Activated CD4-positive, alpha-beta T cell treated with anti-CD3 and anti-CD28 coated beads, Interleukin-2, amount 50 U/mL, for 1 hour (primary cell): ENCODE measurements at regions not wholly inside any gene's neighbourhood (a gene's known extent, or its start where the extent isn't known, plus 50 kb on each side); places are given as distances from the start of the nearest gene placed in this dataset.
"Not testable (repeated sequence)": the region's sequence is repeated elsewhere in the genome, so short reads cannot be mapped to it uniquely, and the experiment has no call there.

Source experiments
- DNase-seq: peaks from one replicate; pipeline ENCODE4 v3.0.0-alpha.2; 2020

- DNase-seq, result no peak
Observed at GRCh38 chr14:97779140-97779539, 982.0 kb downstream of the VRK1 start.

GRCh38 chr14:97780804-97781203 lies 983.6 kb downstream of the VRK1 start:
- DNase-seq, result no peak

GRCh38 chr14:97781961-97782360 lies 984.8 kb downstream of the VRK1 start:
- no peak for DNase-seq

- DNase-seq, result no peak
Observed at GRCh38 chr14:97782871-97783414, 985.8 kb downstream of the VRK1 start.

- DNase-seq, result no peak
Observed at GRCh38 chr14:97785495-97785894, 988.3 kb downstream of the VRK1 start.

GRCh38 chr14:97788364-97788763 lies 991.2 kb downstream of the VRK1 start:
- DNase-seq, result no peak

- DNase-seq, result no peak
Observed at GRCh38 chr14:97788846-97789526, 991.8 kb downstream of the VRK1 start.

GRCh38 chr14:97791072-97791471 lies 993.9 kb downstream of the VRK1 start:
- no peak for DNase-seq

- DNase-seq, result no peak
Observed at GRCh38 chr14:97791906-97792305, 994.7 kb downstream of the VRK1 start.

- DNase-seq, result no peak
Observed at GRCh38 chr14:97796511-97796910, 999.3 kb downstream of the VRK1 start.

- no peak for DNase-seq
Observed at GRCh38 chr14:97798176-97798575, 1001.0 kb downstream of the VRK1 start.

GRCh38 chr14:97802430-97803373 lies 1005.5 kb downstream of the VRK1 start:
- DNase-seq, result no peak

GRCh38 chr14:97804056-97804455 lies 1006.9 kb downstream of the VRK1 start:
- no peak for DNase-seq

- no peak for DNase-seq
Observed at GRCh38 chr14:97806891-97807290, 1009.7 kb downstream of the VRK1 start.

- not testable (repeated sequence) for DNase-seq
Observed at GRCh38 chr14:97808541-97808940, 1011.4 kb downstream of the VRK1 start.

GRCh38 chr14:97813556-97813955 lies 1016.4 kb downstream of the VRK1 start:
- no peak for DNase-seq

GRCh38 chr14:97820781-97821180 lies 1023.6 kb downstream of the VRK1 start:
- DNase-seq, result no peak

GRCh38 chr14:97824218-97824617 lies 1027.0 kb downstream of the VRK1 start:
- DNase-seq, result no peak

- no peak for DNase-seq
Observed at GRCh38 chr14:97827746-97828145, 1030.6 kb downstream of the VRK1 start.

- DNase-seq, result no peak
Observed at GRCh38 chr14:97832776-97833175, 1035.6 kb downstream of the VRK1 start.

GRCh38 chr14:97838986-97839385 lies 1041.8 kb downstream of the VRK1 start:
- no peak for DNase-seq

- DNase-seq, result no peak
Observed at GRCh38 chr14:97840159-97840558, 1043.0 kb downstream of the VRK1 start.

- no peak for DNase-seq
Observed at GRCh38 chr14:97841762-97842161, 1044.6 kb downstream of the VRK1 start.

GRCh38 chr14:97843066-97843465 lies 1045.9 kb downstream of the VRK1 start:
- no peak for DNase-seq
